HFFc6 (cell line): ENCODE measurements at regions not wholly inside any gene's neighbourhood (a gene's known extent, or its start where the extent isn't known, plus 50 kb on each side); places are given as distances from the start of the nearest gene placed in this dataset.

Source experiments
- DNase-seq: peaks from one replicate; pipeline ENCODE4 v3.0.0-alpha.2; 2018
- H3K27ac Mint-ChIP-seq: 2 replicates; pipeline ENCODE4 v1.8.0; 2020; ENCODE audit warnings: mild to moderate bottlenecking, mixed read lengths
- H3K27me3 Mint-ChIP-seq: 2 replicates; pipeline ENCODE4 v1.8.0; 2021; ENCODE audit warnings: mild to moderate bottlenecking, moderate library complexity, mixed read lengths; ENCODE audit not compliant: insufficient read depth
- H3K36me3 Mint-ChIP-seq: 2 replicates; pipeline ENCODE4 v1.8.0; 2021; ENCODE audit warnings: low read depth, mixed read lengths
- H3K4me1 Mint-ChIP-seq: 2 replicates; pipeline ENCODE4 v1.8.0; 2020; ENCODE audit warnings: low read depth, mixed read lengths
- H3K4me3 Mint-ChIP-seq: 2 replicates; pipeline ENCODE4 v1.8.0; 2020; ENCODE audit warnings: mild to moderate bottlenecking, moderate library complexity, mixed read lengths
- H3K9me3 Mint-ChIP-seq: 2 replicates; pipeline ENCODE4 v1.8.0; 2020; ENCODE audit warnings: mild to moderate bottlenecking, mixed read lengths
- TF ChIP-seq, protein P1 (sequence below): fragments of 200-600 bp; sonication (generic); IDR thresholded peaks from 2 replicates; pipeline ENCODE4 v1.5.0; 2021; ENCODE audit warnings: antibody characterized with exemption, mild to moderate bottlenecking

DNA sequence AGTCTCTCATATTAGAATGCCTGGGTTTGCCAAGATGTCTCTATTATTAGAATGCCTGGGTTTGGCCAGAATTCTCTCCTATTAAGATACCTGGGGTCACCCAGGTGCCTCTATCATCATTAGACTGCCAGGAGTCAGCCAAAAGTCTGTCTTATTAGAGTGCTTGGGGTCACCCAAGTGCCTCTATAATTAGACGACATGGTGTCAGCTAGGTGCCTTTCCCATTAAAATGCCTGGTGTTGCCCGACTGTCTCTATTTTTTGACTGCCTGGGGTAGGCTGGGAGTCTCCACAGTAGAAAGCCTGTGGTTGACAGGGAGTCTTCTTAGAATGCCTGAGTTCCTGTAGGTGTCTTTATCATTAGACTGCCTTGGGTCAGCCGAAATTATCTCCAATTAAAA lies 1536.6 kb downstream of the UQCRFS1 start:
- H3K36me3 Mint-ChIP-seq = no peaks in the 10 kb centered on the region
- DNase-seq = no peak
- H3K27ac Mint-ChIP-seq = no peak overlapping the region
- no peaks in the 10 kb centered on the region for H3K4me1 Mint-ChIP-seq
- H3K4me3 Mint-ChIP-seq = no peak overlapping the region
- peaks cover 68% of the 10 kb centered on the region for H3K9me3 Mint-ChIP-seq
- no peaks in the 10 kb centered on the region for H3K27me3 Mint-ChIP-seq
- TF ChIP-seq, protein P1, sequence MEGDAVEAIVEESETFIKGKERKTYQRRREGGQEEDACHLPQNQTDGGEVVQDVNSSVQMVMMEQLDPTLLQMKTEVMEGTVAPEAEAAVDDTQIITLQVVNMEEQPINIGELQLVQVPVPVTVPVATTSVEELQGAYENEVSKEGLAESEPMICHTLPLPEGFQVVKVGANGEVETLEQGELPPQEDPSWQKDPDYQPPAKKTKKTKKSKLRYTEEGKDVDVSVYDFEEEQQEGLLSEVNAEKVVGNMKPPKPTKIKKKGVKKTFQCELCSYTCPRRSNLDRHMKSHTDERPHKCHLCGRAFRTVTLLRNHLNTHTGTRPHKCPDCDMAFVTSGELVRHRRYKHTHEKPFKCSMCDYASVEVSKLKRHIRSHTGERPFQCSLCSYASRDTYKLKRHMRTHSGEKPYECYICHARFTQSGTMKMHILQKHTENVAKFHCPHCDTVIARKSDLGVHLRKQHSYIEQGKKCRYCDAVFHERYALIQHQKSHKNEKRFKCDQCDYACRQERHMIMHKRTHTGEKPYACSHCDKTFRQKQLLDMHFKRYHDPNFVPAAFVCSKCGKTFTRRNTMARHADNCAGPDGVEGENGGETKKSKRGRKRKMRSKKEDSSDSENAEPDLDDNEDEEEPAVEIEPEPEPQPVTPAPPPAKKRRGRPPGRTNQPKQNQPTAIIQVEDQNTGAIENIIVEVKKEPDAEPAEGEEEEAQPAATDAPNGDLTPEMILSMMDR = no peak

- H3K4me1 Mint-ChIP-seq = no peaks in the 10 kb centered on the region
- no peaks in the 10 kb centered on the region for H3K36me3 Mint-ChIP-seq
- TF ChIP-seq, protein P1 = no peak
- peaks cover 73% of the 10 kb centered on the region for H3K9me3 Mint-ChIP-seq
- no peak for DNase-seq
- no peak overlapping the region for H3K4me3 Mint-ChIP-seq
- no peaks in the 10 kb centered on the region for H3K27me3 Mint-ChIP-seq
- H3K27ac Mint-ChIP-seq = no peak overlapping the region
Measured at GRCh38 chr19:27675771-27676170, 1537.2 kb downstream of the UQCRFS1 start.

GRCh38 chr19:27674701-27675100 lies 1538.2 kb downstream of the UQCRFS1 start:
- no peak overlapping the region for H3K4me3 Mint-ChIP-seq
- no peak overlapping the region for H3K27ac Mint-ChIP-seq
- peaks cover 74% of the 10 kb centered on the region for H3K9me3 Mint-ChIP-seq
- TF ChIP-seq, protein P1 = no peak
- H3K4me1 Mint-ChIP-seq = no peaks in the 10 kb centered on the region
- H3K27me3 Mint-ChIP-seq = no peaks in the 10 kb centered on the region; the same call in 1 of the 2 replicates
- no peak for DNase-seq
- no peaks in the 10 kb centered on the region for H3K36me3 Mint-ChIP-seq

DNA sequence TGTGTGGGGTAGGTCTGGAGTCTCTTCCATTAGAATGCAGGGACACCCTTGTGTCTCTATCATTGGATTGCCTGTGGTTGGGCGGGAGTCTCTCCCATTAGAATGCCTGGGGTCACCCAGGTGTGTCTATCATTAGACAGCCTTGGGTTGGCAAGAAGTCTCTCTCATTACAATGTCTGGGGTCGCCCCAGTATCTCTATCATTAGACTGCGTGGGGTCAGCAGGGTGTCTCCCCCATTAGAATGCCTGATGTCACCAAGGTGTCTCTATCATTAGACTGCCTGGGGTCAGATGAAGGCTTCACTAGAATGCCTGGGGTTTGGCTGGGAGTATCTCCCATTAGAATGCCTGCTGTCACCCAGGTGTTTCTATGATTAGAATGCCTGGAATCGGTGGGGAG lies 1539.0 kb downstream of the UQCRFS1 start:
- Mint-ChIP-seq H3K36me3 (no peaks in the 10 kb centered on the region), H3K27ac (no peak overlapping the region), H3K9me3 (peaks cover 70% of the 10 kb centered on the region), H3K4me1 (no peaks in the 10 kb centered on the region), H3K27me3 (no peaks in the 10 kb centered on the region; the same call in 1 of the 2 replicates), H3K4me3 (no peak overlapping the region)
- DNase-seq = no peak
- TF ChIP-seq, protein P1 = no peak

DNA sequence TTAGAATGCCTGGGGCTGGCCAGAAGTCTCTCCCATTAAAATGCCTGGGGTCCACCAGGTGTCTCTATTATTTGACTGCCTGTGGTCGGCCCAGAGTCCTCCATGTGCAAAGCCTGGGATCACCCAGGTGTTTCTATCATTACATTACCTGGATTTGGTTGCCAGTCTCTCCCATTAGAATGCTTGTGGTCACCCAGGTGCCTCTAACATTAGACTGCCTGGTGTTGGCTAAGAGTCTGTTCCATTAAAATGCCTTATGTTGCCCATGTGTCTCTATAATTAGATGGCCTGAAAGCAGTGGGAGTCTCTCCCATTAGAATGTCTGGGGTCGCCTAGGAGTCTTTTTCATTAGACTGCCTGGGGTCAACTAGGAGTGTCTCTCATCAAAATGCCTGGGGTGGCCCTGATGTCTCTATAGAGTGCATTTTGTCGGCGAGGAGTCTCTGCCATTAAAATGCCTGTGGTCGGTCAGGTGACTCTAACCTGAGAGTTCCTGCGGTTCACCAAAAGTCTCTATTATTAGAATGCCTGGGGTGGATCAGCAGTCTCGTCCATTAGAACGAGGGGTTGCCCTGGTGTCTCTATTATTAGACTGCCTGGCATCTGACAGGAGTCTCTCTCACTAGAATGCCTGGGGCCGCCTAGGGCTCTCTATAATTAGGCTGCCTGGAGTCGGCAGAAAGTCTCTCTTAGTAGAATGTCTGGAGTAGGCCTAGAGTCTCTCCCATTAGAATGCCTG lies 1540.5 kb downstream of the UQCRFS1 start:
- no peaks in the 10 kb centered on the region for H3K4me1 Mint-ChIP-seq
- no peak overlapping the region for H3K27ac Mint-ChIP-seq
- TF ChIP-seq, protein P1 = no peak
- H3K36me3 Mint-ChIP-seq = no peaks in the 10 kb centered on the region
- H3K9me3 Mint-ChIP-seq = peaks cover 64% of the 10 kb centered on the region
- no peaks in the 10 kb centered on the region; the same call in 1 of the 2 replicates for H3K27me3 Mint-ChIP-seq
- no peak overlapping the region for H3K4me3 Mint-ChIP-seq
- DNase-seq = no peak
